NCI-H748 treated with DMSO at 0.1 percent for 48 hours (cell line): ENCODE measurements at regions not wholly inside any gene's neighbourhood (a gene's known extent, or its start where the extent isn't known, plus 50 kb on each side); places are given as distances from the start of the nearest gene placed in this dataset.

ENCODE experiments used
- DNase-seq: peaks from one replicate; lab custom pipeline; 2025; lab: John Stamatoyannopoulos, UW

GRCh38 chr2:106941372-106941993 lies 55.5 kb upstream of the ST6GAL2 start:
- no peak for DNase-seq

DNA sequence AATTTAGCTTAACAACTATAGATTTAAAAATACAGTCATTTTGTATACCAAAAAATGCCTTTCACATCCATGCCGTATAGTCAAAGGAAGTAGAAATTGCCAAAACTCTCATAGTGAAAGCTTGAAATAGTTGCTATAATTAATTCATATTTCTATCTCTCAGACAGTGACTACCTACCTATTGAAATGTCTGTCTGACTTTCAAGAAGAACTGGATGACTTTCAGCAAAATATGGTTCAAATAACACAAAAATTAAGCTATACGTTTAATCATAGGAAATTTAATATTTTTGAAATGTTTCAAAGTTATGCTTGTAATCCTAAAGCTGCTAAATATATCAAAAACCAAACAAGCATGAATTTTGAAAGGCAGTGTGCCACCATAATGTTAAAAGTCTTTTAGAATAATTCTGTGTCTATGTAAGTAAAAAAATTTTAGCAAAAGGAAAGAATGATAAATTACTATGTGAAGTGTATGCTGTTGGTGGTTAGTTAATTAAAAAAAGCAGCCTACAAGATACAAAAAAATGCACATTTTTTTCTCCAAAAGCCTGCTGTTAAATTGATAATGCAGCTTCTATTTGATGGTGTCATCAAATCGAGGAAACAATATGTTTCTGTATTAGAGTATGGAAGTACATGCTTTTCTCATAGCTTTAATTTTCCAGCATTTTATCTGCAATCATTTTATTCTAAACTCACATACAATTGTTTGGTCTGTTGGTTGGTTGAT lies 57.7 kb upstream of the ST6GAL2 start:
- no peak for DNase-seq

- DNase-seq, result no peak
These were observed 58.2 kb upstream of the ST6GAL2 start for GRCh38 chr2:106944215-106944614.

DNA sequence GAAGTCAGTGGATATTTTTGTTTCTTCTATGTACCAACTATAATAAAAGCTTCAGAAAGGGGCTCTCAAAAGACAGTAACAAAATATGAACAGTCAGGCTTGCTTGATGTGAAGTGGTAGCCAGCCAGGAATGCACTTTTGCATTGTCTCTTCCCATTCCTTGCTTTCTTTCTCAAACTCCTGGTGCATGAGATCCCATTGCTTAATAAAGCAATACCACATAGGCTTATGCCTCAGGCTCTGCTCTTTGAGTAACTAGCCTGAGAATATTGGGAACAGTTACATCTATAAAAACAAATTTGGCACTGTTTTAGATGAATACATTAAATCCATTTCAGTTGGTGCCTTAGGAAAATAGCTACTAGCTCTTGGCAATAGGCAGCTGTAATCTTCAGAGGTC lies 62.6 kb upstream of the ST6GAL2 start:
- no peak for DNase-seq

DNA sequence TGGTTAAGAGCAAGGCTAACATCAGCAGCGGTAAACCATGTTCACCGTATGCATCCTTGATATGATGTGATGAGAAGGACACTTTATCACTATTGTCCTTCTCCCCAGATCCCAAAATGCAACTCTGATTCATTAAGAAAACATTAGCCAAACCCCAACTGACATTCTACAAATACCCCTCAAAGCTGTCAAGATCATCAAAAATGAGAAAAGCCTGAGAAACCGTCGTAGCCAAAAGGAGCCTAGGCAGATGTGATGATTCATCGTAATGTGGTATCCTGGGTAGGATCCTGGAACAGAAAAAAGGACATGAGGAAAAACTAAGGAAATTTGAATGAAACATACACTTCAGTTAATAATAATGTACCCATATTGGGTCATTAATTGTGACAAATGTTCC lies 67.3 kb upstream of the ST6GAL2 start:
- DNase-seq, result no peak

DNA sequence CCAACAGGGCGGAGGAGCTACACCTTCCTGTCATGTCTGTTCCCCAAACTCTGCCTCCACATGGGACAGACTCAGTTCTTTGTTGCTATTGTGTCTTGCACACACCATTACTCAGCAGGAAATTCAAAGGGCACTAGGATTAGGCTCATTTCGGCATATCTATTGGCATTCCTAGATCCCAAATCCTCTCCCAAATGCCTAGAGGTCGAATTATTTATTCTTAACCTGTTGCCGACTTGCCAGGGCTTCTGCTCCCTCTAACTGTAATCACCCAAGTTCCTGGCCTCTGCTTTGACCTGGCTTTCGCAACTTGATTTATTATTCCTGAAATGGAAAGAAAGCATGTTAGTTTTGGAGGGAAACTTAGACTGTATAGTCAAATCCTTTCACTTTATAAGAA lies 67.8 kb upstream of the ST6GAL2 start:
- DNase-seq, result no peak

DNA sequence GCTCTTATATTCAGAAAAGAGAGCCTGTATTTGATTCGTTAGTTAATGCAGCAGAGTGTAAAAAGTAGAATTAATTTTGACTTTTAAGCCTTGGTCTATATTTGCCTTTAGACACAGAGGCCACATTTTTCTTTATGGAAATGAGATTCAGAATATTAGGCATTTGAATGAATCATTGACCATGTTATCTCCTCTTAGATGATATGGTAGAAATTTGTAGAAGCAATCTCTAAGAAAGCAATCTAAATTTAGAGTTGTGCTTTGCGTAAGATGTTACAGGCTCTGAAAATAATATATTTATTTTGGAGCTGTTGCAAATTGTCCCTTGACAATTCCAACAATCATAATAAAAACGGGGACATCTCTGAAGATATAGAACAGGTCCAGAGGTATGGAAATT lies 68.3 kb upstream of the ST6GAL2 start:
- DNase-seq, result no peak

DNA sequence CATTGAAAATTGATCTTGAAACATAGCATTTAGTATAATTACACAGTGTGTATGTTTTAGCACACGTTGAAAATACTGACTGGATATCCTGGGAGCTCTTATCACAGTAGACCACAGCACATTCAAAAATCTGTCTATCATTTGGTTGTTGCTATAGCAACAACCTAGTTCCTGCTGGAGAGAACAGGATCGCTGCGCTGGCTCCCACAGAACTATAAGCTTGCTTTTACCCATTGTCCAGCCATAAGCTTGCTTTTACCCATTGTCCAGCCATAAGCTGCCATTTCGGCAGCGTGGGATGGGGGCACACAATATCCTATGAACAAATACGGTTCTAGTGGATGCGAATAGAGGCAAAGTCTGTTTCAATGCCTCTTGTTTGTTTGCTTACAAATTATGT lies 70.4 kb upstream of the ST6GAL2 start:
- DNase-seq, result peak; percentile 57

- DNase-seq, result no peak
These were observed 70.9 kb upstream of the ST6GAL2 start for GRCh38 chr2:106956879-106957278.

GRCh38 chr2:106959975-106960682 lies 74.2 kb upstream of the ST6GAL2 start:
- DNase-seq, result no peak

DNA sequence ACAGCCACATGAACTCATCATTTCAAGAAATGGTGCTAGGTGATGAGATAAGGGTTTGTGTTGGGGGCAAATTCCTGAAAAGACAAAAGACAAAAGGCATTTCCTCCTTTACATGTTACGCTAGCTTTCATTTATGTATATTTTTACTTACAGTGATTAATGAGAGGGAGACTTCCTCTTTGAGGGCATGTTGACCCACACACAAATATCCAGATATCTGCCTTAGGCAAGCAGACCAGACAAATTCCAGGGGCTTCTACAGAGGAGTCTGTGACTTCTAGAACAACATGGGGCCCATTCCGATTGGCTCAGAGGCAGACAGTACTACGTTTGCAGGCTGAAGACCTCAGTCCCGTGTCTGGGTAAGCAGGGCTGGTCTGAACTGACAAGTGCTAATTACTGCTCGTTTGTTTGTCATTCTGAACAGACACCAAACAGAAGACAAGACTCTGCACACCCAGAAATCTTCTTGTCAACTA lies 74.8 kb upstream of the ST6GAL2 start:
- peak; percentile 45 for DNase-seq

DNA sequence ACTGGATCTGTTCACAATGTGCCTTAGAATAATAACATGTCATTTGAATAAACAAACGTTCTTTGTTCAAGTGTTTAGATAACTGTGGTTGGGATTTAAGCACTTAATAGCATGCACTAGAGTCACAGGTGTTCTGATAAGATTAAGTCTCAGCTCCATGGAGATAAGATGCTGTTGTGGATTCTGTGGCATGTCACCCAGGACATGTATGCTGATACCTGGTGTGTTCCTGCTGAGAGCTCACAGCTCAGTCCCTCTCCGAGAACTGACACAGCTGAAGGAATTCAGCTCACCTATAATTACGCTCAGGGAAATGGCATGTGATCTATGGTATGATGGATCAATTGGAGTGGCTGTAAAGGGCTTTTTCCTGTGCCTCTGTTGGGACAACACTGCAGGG lies 75.4 kb upstream of the ST6GAL2 start:
- DNase-seq, result peak; percentile 45

DNA sequence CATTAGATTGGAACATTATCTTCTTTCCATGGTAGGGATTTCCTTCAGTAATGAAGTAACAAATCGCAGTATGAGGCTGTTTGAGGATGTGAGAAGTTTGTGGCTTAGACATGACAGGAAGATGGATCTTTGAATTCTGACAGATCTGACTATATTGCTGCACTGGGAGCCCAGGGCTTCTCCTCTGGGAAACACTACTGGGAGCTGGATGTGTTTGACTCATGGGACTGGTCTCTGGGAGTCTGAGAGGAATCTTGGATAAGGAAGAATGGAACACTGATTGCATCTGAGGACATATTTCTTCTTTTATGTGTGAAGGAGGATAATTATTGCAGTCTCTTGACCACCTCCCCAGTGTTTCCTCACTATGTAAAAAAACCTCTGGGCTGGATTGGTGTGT lies 77.2 kb upstream of the ST6GAL2 start:
- no peak for DNase-seq

DNA sequence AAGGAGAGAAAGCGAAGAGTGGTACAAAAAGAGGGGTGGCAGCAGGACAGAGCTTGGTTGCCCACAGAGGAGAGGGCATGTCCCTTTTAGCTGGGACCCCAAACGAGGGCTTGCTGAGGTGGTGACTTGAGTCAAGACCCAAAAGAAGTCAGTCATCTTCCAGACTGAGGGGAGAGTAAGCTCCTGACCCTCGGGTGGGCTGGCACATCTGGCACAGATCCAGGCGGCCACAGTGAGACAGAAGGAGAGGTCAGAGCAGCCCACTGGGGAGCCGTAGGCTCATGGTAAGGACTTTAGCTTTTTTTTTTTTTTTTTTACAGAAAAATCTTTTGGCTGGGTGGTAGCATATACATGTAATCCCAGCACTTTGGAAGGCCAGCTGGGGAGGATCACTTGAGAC lies 77.9 kb upstream of the ST6GAL2 start:
- DNase-seq, result no peak

- DNase-seq, result no peak
These were observed 79.6 kb upstream of the ST6GAL2 start for GRCh38 chr2:106965611-106966010.

DNA sequence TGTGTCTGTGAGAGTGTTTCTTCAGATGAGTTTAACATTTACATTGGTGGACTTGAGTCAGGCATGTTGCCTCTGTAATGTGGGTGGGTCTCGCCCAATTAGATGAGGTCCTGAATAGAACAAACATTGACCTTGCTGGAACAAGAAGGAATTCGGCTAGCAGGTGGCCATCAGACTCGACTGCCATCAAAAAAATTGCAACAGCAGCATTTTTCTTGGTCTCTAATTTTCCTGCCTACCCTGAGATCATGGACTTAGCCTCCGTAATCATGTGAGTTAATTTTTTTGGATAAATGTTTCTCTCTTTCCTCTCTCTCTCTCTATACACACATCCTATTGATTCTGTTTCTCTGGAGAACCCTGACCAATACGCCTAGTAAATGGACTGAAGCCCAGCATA lies 83.8 kb upstream of the ST6GAL2 start:
- no peak for DNase-seq

- DNase-seq, result no peak
These were observed 84.7 kb upstream of the ST6GAL2 start for GRCh38 chr2:106970471-106971261.

DNA sequence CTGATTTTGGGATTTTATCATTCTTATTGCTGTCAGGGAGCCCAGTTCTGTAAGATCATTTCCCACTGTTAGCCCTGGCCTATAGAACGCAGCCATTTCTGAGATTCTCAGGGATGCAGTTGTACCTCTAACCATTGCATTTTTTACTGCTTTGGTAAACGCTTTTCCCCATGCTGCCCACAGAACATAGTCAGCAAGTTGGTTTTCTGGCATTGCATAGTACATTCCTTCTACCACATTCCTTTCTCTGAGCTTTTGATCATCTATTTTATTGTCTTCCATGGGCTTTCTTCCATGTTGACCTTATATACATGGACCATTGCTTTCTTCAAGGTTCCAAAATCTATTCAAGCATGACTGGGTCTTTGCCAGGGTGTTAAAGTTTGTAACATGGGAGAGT lies 86.8 kb upstream of the ST6GAL2 start:
- no peak for DNase-seq

DNA sequence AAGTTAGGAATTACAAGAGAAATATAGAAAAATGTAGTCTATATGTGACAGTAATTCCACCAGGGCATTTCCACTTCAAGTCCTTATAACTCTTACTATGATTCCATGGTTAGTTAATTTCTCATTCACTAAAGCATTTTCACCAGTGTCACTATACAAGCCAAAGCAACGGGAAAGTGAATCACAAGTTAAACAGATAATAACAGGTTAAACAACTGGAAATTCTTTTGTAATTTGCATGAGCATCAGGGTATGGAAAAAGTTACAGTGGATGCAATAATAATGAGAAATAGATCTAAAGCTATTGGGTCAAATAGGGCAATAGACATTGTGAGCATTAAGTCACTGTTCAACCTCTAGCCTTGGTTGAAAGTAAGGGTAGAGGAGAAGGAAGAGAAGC lies 88.9 kb upstream of the ST6GAL2 start:
- no peak for DNase-seq

DNA sequence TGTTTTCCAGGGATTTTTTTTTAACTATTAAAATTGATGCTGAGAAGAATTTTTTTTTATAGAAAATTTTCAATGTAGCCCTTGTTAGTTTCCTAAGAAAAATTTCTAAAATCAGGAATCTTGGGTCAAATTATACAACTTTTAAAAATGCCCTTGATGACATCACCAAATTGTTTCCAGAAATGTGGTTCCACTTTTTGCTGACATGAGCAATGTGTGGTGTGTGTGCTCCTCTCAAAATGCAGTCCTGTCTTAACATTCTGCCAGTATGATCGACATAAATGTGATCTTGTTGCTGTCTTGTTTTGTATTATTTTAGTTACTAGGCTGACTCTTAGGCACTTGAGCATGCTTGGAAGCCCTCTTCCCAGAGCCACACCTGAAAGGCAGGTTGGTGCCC lies 89.7 kb upstream of the ST6GAL2 start:
- no peak for DNase-seq

DNA sequence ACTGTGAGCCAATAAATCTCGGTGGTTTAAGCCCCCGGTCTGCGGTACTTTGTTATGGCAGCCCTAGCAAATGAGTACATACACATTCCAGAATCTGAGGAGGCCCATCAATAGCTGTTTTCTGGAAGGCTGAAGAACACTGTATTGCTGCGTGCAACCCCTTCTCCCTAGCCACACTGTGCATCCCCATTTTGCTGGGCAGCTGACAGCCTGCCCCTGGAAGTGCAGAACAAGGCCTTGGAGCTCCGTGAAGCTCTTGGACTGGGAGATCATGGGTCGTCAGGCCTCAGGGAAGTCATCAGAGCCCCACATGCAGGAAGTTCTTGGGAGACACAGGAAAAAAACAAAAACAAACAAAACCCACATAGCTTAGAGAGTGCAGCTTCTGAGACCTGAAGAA lies 90.6 kb upstream of the ST6GAL2 start:
- DNase-seq, result no peak

DNA sequence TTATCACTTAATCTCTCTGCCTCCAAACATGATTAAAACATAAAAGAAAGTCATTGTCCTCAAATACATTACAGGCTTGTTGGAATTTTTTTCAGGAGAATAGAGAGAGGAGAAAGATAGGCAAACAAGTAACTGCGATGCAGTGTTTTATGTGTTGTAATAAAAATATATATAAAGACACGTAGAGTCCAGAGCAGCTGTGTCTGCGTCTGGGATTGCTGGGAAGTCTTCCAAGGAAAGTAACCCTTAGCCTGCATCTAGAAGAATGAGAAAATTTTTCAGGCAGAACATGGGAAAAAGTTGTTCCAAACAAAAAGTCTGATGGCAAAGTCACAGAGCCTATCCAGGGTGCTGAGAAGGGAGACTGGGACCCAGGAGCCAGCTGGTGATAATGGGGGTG lies 91.8 kb upstream of the ST6GAL2 start:
- DNase-seq, result no peak
